HPDE6-E6E7 (cell line): ENCODE measurements at regions not wholly inside any gene's neighbourhood (a gene's known extent, or its start where the extent isn't known, plus 50 kb on each side); places are given as distances from the start of the nearest gene placed in this dataset.

Experiments
- DNase-seq: peaks from one replicate; pipeline ENCODE4 v3.0.0; 2011; ENCODE audit warnings: missing footprints; ENCODE audit errors: extremely low spot score

- no peak for DNase-seq
These were observed 125.5 kb upstream of the FBXL4 start for GRCh38 chr6:99073223-99073622.

DNA sequence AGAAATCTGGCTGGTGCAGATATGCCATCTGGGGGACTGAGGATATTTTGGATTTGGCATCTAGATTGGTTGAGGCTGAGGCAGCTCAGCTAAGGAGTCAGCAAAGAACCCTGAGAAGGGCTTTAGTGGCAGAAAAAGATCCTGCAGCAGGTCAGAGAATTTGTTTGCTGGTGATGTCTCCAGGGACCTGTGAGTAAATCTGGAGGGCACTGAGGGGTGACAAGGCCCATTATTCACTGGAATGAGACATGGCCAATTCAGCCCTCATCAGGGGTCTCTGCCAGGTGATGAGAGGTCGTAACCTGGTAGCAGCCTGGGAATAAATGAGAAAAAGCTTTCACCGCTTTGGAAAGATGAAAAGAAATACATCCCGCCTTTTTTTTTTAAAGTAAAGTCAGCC, 118.3 kb upstream of the FBXL4 start:
- DNase-seq, result no peak

DNA sequence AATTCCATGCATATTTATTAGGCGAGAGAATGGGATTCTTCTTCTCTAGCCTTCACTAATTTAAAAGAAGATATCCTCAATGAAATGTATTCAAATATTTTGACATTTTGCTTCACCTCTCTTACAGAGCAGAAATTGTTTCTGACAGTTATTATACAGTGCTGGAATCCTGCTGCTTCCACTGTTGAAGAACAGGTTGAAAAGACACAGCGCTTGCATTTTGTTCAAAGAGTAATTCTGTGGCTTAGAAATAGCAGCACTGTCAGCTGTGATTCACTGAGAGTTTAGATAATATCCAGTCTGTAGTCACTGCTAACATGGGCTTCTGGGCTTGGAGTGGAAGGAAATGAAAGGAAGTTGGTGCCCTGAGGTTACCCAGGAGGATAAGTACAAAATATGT, 117.1 kb upstream of the FBXL4 start:
- no peak for DNase-seq

DNA sequence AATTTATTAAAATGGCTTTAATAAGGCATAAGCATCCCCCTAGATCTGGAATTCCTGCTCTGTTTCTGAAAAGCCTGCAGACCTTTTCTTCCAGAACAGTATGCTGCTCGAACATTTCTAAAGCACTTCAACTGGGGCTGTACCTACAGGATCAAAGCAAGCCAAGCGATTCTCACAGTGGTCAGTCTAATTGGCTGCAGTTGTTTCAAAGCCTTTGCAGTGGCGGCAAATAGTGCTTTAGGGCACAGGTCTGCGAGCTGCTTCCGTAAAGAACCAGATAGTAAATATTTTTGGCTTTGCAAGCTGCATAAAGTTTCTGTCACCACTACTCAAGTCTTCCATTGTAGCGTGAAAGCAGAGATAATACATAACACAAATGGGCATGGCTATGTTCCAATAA, 88.9 kb upstream of the FBXL4 start:
- no peak for DNase-seq

- DNase-seq, result no peak
These were observed 84.7 kb upstream of the FBXL4 start for GRCh38 chr6:99032396-99032795.

DNA sequence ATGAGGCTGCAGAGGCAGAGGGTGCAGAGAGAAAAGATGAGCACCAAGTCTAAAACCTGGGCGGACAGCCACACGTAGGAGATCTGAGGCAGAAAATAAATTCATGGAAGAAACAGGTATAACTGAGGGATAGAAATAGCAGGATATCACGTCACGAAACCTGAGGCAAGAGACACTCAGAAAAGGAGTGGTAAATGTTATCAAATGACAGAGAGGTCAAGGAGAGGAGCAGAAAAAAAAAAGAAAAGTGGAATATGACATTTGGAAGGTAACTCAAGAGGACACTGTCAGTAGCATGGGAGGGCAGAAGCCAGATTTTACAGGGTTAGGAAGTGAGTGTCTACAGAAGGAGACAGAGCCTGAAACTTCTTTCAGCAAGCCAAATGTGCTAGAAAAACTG, 84.2 kb upstream of the FBXL4 start:
- DNase-seq, result no peak

GRCh38 chr6:99030915-99031314, 83.2 kb upstream of the FBXL4 start:
- no peak for DNase-seq

GRCh38 chr6:99026135-99026534, 78.4 kb upstream of the FBXL4 start:
- DNase-seq, result no peak

GRCh38 chr6:99024089-99024488, 76.3 kb upstream of the FBXL4 start:
- DNase-seq, result no peak

- DNase-seq, result no peak
These were observed 74.4 kb upstream of the FBXL4 start for GRCh38 chr6:99022039-99022609.

- no peak for DNase-seq
These were observed 71.6 kb upstream of the FBXL4 start for GRCh38 chr6:99019381-99019780.

- DNase-seq, result no peak
These were observed 69.4 kb upstream of the FBXL4 start for GRCh38 chr6:99017150-99017549.

DNA sequence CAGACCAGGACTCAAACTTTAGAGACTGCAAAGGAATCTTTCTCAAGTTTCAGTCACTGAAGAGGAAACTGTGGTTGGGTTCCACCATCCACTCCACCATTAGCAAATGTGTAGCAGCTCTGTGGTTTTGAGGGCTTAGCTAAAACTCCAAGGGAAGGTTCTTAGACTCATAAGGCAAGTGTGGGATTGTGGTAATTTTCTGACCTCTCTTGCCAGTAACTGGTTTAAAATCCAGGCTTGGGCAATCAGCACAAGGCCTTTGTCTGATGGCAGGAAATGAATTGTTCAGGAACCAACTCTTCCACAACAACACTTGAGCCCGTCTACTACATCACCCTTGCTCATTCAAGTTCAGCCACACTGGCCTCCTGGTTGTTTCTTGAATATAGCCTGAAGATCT, 68.6 kb upstream of the FBXL4 start:
- no peak for DNase-seq

- no peak for DNase-seq
These were observed 66.3 kb upstream of the FBXL4 start for GRCh38 chr6:99014061-99014460.

- DNase-seq, result no peak
These were observed 65.9 kb upstream of the FBXL4 start for GRCh38 chr6:99013661-99014060.

DNA sequence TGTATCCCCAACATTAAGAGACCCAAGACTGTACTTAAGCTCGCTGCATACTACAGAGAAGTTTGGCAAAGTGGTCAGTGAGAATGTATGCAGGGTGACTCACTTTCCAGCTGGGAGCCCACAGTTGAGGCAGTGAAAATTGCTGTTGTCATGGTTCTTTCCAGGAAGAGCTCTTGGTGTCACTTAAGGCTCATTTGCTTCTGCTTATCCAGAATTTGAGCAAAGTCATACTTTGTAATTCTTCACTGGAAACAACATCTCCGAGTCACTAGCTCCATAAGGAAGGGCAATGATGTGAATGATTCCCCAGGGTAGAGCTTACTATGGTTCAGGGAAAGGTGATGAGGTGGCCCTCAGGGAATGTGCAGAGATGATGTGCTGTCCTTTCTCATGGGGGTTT, 65.4 kb upstream of the FBXL4 start:
- no peak for DNase-seq

DNA sequence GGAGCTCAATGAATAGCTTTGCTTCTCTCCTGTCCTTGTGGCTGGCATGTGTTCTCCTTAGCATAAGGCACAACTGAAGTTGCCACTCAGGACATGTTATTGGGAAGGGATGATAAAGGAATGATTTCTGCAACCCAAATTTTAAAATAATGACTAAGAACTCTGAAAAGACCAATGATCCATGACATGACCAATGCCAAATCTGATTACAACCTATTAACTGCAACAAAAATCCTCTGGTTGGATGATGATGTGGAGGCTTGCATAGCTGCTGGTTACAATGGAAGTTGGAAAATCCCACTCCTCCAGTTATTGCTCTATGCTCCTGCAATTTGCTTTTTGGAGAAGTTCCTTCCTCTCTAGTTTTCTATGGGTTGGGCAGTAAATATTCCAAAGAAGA, 63.4 kb upstream of the FBXL4 start:
- no peak for DNase-seq

DNA sequence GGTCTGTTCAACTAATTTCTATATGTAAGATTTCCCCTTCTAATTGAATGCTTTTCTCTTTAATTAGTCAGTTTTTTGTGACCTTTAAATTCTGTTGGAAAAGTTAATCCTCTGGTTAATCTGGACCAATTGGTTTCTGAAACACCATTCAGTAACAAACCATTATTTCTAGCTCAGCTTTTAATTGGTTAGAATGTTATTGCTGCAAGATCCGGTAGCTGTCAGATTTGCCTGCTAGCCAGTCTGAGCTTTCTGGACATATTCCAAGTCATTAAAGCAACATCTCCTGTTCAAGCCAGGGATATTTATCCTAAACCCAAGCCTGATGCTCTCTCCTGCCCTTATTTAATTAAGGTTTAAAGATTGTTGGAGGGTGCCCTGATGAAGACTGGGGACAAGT, 55.1 kb upstream of the FBXL4 start:
- no peak for DNase-seq

GRCh38 chr6:98998103-98998502, 50.4 kb upstream of the FBXL4 start:
- DNase-seq, result no peak
